ENCODE measurements at regions not wholly inside any gene's neighbourhood (a gene's known extent, or its start where the extent isn't known, plus 50 kb on each side); places are given as distances from the start of the nearest gene placed in this dataset.

- H2BK20ac ChIP-seq (ENCODE audit: low read depth, low read length, poor library complexity, severe bottlenecking) = no peak overlapping the region
- H3K79me2 ChIP-seq (ENCODE audit: insufficient read depth, low read length) = no peaks in the 10 kb centered on the region
- H3K79me1 ChIP-seq (ENCODE audit: insufficient read depth, low read depth, low read length, poor library complexity, severe bottlenecking) = no peaks in the 10 kb centered on the region
- no peak overlapping the region for H3K56ac ChIP-seq (ENCODE audit: insufficient read length, low read depth, low read length)
- no peak overlapping the region for H3K9ac ChIP-seq (ENCODE audit: extremely low read depth, insufficient read length, low read length)
- no peak overlapping the region for H4K8ac ChIP-seq (replicated peaks; ENCODE audit: insufficient read length, low read depth, low read length)
- Mint-ChIP-seq H3K36me3 (ENCODE audit: insufficient read depth in 1 of 3, low read depth in 3 of 3) (no peaks in the 10 kb centered on the region), H3K4me1 (peaks cover 0 to 2% of the 10 kb centered on the region in 2 experiments; a peak in 1 of 4 replicates), H3K9me3 (no peaks in the 10 kb centered on the region), H3K4me3 (no peak overlapping the region), H3K27ac (no peak overlapping the region), H3K27me3 (ENCODE audit: low read depth) (peaks cover 10% of the 10 kb centered on the region)
- no peak overlapping the region for H3K18ac ChIP-seq (ENCODE audit: insufficient read length, low read depth, low read length)
- H4K20me1 ChIP-seq (ENCODE audit: control insufficient read depth, insufficient read depth, insufficient read length) = no peaks in the 10 kb centered on the region
- H4K91ac ChIP-seq (ENCODE audit: insufficient read length, low read depth, low read length) = no peak overlapping the region
- no peaks in the 10 kb centered on the region for H3K9me3 ChIP-seq (ENCODE audit: control insufficient read depth, low read depth, low read length)
- H2AFZ ChIP-seq (ENCODE audit: low read length) = no peak overlapping the region
- no peak overlapping the region for H3K14ac ChIP-seq (ENCODE audit: insufficient read depth, low read length)
- no peak overlapping the region for H3K4ac ChIP-seq (ENCODE audit: low read depth, low read length)
- WGBS (ENCODE audit: extremely low coverage, insufficient read length, low lambda C conversion rate) = no CpG with 5 or more reads among the region's 7 CpGs
- no peak overlapping the region for H3T11ph ChIP-seq (ENCODE audit: low read length)
- H3K27me3 ChIP-seq (ENCODE audit: insufficient read depth, low read length) = no peaks in the 10 kb centered on the region
- no peaks in the 10 kb centered on the region for H3K23me2 ChIP-seq (ENCODE audit: insufficient read length, low read depth, low read length, poor library complexity, severe bottlenecking)
- H4K5ac ChIP-seq (ENCODE audit: insufficient read length, low read depth, low read length) = no peak overlapping the region
- no peak for DNase-seq
- H3K4me1 ChIP-seq (ENCODE audit: insufficient read depth, low read length) = no peaks in the 10 kb centered on the region
- H2AK5ac ChIP-seq (ENCODE audit: insufficient read length, low read length) = no peak overlapping the region
- TF ChIP-seq CTCF (conservative IDR thresholded peaks at IDR 0.05) = no peak
- no peak overlapping the region for H3K27ac ChIP-seq (ENCODE audit: insufficient read length, low read depth, low read length)
- H3K23ac ChIP-seq (ENCODE audit: insufficient read length, low read depth, low read length) = no peak overlapping the region
- H2BK12ac ChIP-seq (ENCODE audit: insufficient read length, low read depth, low read length) = no peak overlapping the region
- H3K4me2 ChIP-seq (ENCODE audit: insufficient read depth, insufficient read length, low read length) = no peak overlapping the region
- no peak overlapping the region for H2BK15ac ChIP-seq (ENCODE audit: low read depth, low read length)
- H2BK5ac ChIP-seq (ENCODE audit: insufficient read length, low read length) = no peak overlapping the region
- no peak overlapping the region for H2BK120ac ChIP-seq (ENCODE audit: low read depth, low read length, poor library complexity, severe bottlenecking)
These were observed 445.6 kb downstream of the SOX6 start for GRCh38 chr11:15910761-15911160.

Data from H9 (cell line).